ENCODE measurements at regions not wholly inside any gene's neighbourhood (a gene's known extent, or its start where the extent isn't known, plus 50 kb on each side); places are given as distances from the start of the nearest gene placed in this dataset.
A peak's percentile ranks its signal among the peaks of the same experiment; 100 is the strongest.

GRCh38 chr2:89841476-89841840 lies 1150.0 kb downstream of the RPIA start:
- Mint-ChIP-seq H3K9me3 (peaks cover 23% of the 10 kb centered on the region), H3K27me3 (peaks cover 3% of the 10 kb centered on the region), H3K27ac (no peak overlapping the region), H3K4me1 (peaks cover 29% of the 10 kb centered on the region), H3K4me3 (peak overlapping the region; percentile 4), H3K36me3 (ENCODE audit: low read depth) (no peaks in the 10 kb centered on the region)
- intact Hi-C loops (cut with micrococcal nuclease): loop anchor here (10.0 kb wide), 1 partner anchor 1007 kb away; no protein-coding TSS in a partner anchor
- CTCF ChIA-PET: no interaction called here
- ATAC-seq (ENCODE audit: low read depth) (peak; percentile 98), DNase-seq (no peak)
- POLR2A ChIA-PET: no interaction called here
- TF ChIP-seq CTCF (IDR thresholded peaks at IDR 0.05): no peak

- H3K4me1 Mint-ChIP-seq: peaks cover 29% of the 10 kb centered on the region
- TF ChIP-seq CTCF (IDR thresholded peaks at IDR 0.05): no peak
- H3K36me3 Mint-ChIP-seq (ENCODE audit: low read depth): no peaks in the 10 kb centered on the region
- H3K9me3 Mint-ChIP-seq: peaks cover 18% of the 10 kb centered on the region
- CTCF ChIA-PET: no interaction called here
- POLR2A ChIA-PET: no interaction called here
- DNase-seq (no peak), ATAC-seq (ENCODE audit: low read depth) (no peak)
- H3K27ac Mint-ChIP-seq: no peak overlapping the region
- no peak overlapping the region for H3K4me3 Mint-ChIP-seq
- H3K27me3 Mint-ChIP-seq: peaks cover 3% of the 10 kb centered on the region
- intact Hi-C loops (cut with micrococcal nuclease): loop anchor here (10.0 kb wide), 1 partner anchor 1008 kb away; no protein-coding TSS in a partner anchor
These were observed 1150.9 kb downstream of the RPIA start for GRCh38 chr2:89842180-89842908.

- CTCF ChIA-PET: no interaction called here
- no peak overlapping the region for H3K4me3 Mint-ChIP-seq
- no peak for ATAC-seq (ENCODE audit: low read depth)
- H3K36me3 Mint-ChIP-seq (ENCODE audit: low read depth): no peaks in the 10 kb centered on the region
- intact Hi-C loops (cut with micrococcal nuclease): loop anchor here (10.0 kb wide), 1 partner anchor 1010 kb away; no protein-coding TSS in a partner anchor
- H3K27me3 Mint-ChIP-seq: peaks cover 13% of the 10 kb centered on the region
- no peak overlapping the region for H3K27ac Mint-ChIP-seq
- POLR2A ChIA-PET: no interaction called here
- H3K4me1 Mint-ChIP-seq: peaks cover 29% of the 10 kb centered on the region
- DNase-seq: no peak
- TF ChIP-seq CTCF (IDR thresholded peaks at IDR 0.05): no peak
- H3K9me3 Mint-ChIP-seq: peaks cover 7% of the 10 kb centered on the region
These were observed 1152.9 kb downstream of the RPIA start for GRCh38 chr2:89844221-89844943.

GRCh38 chr2:89845532-89845931 lies 1154.1 kb downstream of the RPIA start:
- CTCF ChIA-PET: no interaction called here
- Mint-ChIP-seq H3K27ac (no peak overlapping the region), H3K36me3 (ENCODE audit: low read depth) (no peaks in the 10 kb centered on the region), H3K4me3 (no peak overlapping the region), H3K27me3 (peaks cover 13% of the 10 kb centered on the region), H3K9me3 (peaks cover 3% of the 10 kb centered on the region), H3K4me1 (peaks cover 29% of the 10 kb centered on the region)
- intact Hi-C loops (cut with micrococcal nuclease): loop anchor here (10.0 kb wide), 1 partner anchor 1011 kb away; no protein-coding TSS in a partner anchor
- no peak for TF ChIP-seq CTCF (IDR thresholded peaks at IDR 0.05)
- DNase-seq (no peak), ATAC-seq (ENCODE audit: low read depth) (no peak)
- POLR2A ChIA-PET: no interaction called here

GRCh38 chr2:89848114-89848513 lies 1156.6 kb downstream of the RPIA start:
- no peaks in the 10 kb centered on the region for H3K36me3 Mint-ChIP-seq (ENCODE audit: low read depth)
- ATAC-seq (ENCODE audit: low read depth) (no peak), DNase-seq (no peak)
- intact Hi-C loops (cut with micrococcal nuclease): loop anchor here (10.0 kb wide), 1 partner anchor 1013 kb away; no protein-coding TSS in a partner anchor
- ChIA-PET POLR2A (no interaction called here), CTCF (no interaction called here)
- H3K4me1 Mint-ChIP-seq: peaks cover 12% of the 10 kb centered on the region
- no peak overlapping the region for H3K4me3 Mint-ChIP-seq
- TF ChIP-seq CTCF (IDR thresholded peaks at IDR 0.05): no peak
- H3K9me3 Mint-ChIP-seq: no peaks in the 10 kb centered on the region
- no peak overlapping the region for H3K27ac Mint-ChIP-seq
- H3K27me3 Mint-ChIP-seq: peaks cover 23% of the 10 kb centered on the region

Data from activated B cell treated with CpG ODN at 0.5 μM for 24 hours (primary cell).